Ectodermal cell (in vitro differentiated cells): ENCODE measurements at regions not wholly inside any gene's neighbourhood (a gene's known extent, or its start where the extent isn't known, plus 50 kb on each side); places are given as distances from the start of the nearest gene placed in this dataset.
"Not testable (repeated sequence)": the region's sequence is repeated elsewhere in the genome, so short reads cannot be mapped to it uniquely, and the experiment has no call there.

ENCODE experiments used
- H3K27ac ChIP-seq: 2 replicates; pipeline ENCODE4 v1.7.0; 2013; ENCODE audit warnings: mild to moderate bottlenecking, low read depth, low read length; ENCODE audit not compliant: insufficient read depth, poor library complexity, severe bottlenecking
- H3K27me3 ChIP-seq: 2 replicates; pipeline ENCODE4 v1.7.0; 2013; ENCODE audit warnings: mild to moderate bottlenecking, low read length; ENCODE audit not compliant: insufficient read depth, control insufficient read depth, poor library complexity, severe bottlenecking
- H3K36me3 ChIP-seq: one replicate; pipeline ENCODE4 v1.7.0; 2013; ENCODE audit warnings: low read length; ENCODE audit not compliant: control insufficient read depth, insufficient read depth
- H3K4me1 ChIP-seq: one replicate; pipeline ENCODE4 v1.7.0; 2013; ENCODE audit warnings: low read length; ENCODE audit not compliant: control insufficient read depth, insufficient read depth
- H3K4me3 ChIP-seq: 2 replicates; pipeline ENCODE4 v1.7.0; 2013; ENCODE audit warnings: low read depth, low read length, control low read depth; ENCODE audit not compliant: insufficient read depth
- H3K9me3 ChIP-seq: 2 replicates; pipeline ENCODE4 v1.7.0; 2013; ENCODE audit warnings: mild to moderate bottlenecking, low read length, moderate library complexity; ENCODE audit not compliant: control insufficient read depth
- WGBS, 2 experiments: methylation state at CpG; one replicate each; pipeline ENCODE4 v1.1.7; 2013; ENCODE audit warnings: missing lambda C conversion rate in 2 of 2; 5-methylcytosine and 5-hydroxymethylcytosine counted together

GRCh38 chr18:44358402-44358801, 322.3 kb upstream of the SETBP1 start:
- H3K27ac ChIP-seq = no peak overlapping the region
- no peaks in the 10 kb centered on the region for H3K9me3 ChIP-seq
- H3K27me3 ChIP-seq = no peaks in the 10 kb centered on the region
- no peak overlapping the region for H3K4me3 ChIP-seq
- no peaks in the 10 kb centered on the region for H3K4me1 ChIP-seq
- no peaks in the 10 kb centered on the region for H3K36me3 ChIP-seq
- WGBS, 2 experiments = 88 to 100% methylated on average over 1 to 2 of the region's 2 CpGs

DNA sequence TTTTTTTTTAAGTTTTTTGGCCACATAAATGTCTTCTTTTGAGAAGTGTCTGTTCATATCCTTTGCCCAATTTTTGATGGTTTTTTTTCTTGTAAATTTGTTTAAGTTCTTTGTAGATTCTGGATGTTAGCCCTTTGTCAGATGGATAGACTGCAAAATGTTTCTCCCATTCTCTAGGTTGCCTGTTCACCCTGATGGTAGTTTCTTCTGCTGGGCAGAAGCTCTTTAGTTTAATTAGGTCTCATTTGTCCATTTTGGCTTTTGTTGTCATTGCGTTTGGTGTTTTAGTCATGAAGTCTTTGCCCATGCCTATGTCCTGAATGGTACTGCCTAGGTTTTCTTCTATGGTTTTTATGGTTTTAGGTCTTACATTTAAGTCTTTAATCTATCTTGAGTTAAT, 320.9 kb upstream of the SETBP1 start:
- not testable (repeated sequence) for H3K4me3 ChIP-seq, H3K9me3 ChIP-seq, H3K4me1 ChIP-seq, H3K27ac ChIP-seq, H3K27me3 ChIP-seq, H3K36me3 ChIP-seq
- WGBS, 2 experiments = 96 to 100% methylated on average over 1 of the region's 1 CpG

- H3K9me3 ChIP-seq, H3K27me3 ChIP-seq, H3K4me1 ChIP-seq, H3K4me3 ChIP-seq, H3K36me3 ChIP-seq, H3K27ac ChIP-seq: not testable (repeated sequence)
- WGBS, 2 experiments = 90 to 100% methylated on average over 1 of the region's 1 CpG
These were observed 318.5 kb upstream of the SETBP1 start for GRCh38 chr18:44362213-44362612.

DNA sequence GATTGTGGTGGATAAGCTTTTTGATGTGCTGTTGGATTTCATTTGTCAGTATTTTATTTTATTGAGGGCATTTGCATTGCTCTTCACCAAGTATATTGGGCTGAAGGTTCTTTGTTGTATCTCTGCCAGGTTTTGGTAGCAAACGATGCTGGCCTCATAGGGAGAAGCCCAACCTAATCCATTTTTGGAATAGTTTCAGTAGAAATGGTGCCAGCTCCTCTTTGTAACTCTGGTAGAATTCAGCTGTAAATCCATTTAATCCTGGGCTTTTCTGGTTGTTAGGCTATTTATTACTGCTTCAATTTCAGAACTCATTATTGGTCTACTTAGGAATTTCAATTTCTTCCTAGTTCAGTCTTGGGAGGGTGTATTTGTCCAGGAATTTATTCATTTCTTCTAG, 309.8 kb upstream of the SETBP1 start:
- H3K27me3 ChIP-seq = no peaks in the 10 kb centered on the region
- no peaks in the 10 kb centered on the region for H3K36me3 ChIP-seq
- no peaks in the 10 kb centered on the region for H3K4me1 ChIP-seq
- 91 to 94% methylated on average over 1 of the region's 1 CpG for WGBS, 2 experiments
- H3K27ac ChIP-seq = no peak overlapping the region
- H3K9me3 ChIP-seq = no peaks in the 10 kb centered on the region
- H3K4me3 ChIP-seq = no peak overlapping the region

GRCh38 chr18:44374966-44375365, 305.7 kb upstream of the SETBP1 start:
- Histone ChIP-seq H3K27me3 (no peaks in the 10 kb centered on the region), H3K4me3 (no peak overlapping the region), H3K27ac (no peak overlapping the region), H3K9me3 (no peaks in the 10 kb centered on the region), H3K36me3 (no peaks in the 10 kb centered on the region), H3K4me1 (no peaks in the 10 kb centered on the region)
- 93 to 94% methylated on average over 3 of the region's 3 CpGs for WGBS, 2 experiments

DNA sequence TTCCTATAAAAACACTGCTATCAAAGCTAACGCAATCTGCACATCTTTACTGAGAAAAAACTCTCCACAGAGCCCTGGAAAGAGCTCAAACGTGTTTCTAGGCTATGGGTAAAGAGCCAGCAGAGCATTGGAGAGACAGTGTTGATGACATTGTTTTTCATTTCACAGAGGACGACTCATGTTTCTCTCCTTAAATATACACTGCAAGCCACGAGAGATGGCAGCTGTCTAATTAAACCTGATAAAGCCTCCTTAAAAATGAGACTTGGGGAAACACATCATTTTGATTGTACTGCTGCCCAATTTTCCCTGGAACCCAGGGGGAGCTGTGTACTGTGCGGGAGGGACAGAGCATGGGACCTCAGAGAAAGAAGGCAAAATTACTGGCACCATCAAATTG, 294.3 kb upstream of the SETBP1 start:
- Histone ChIP-seq H3K9me3 (no peaks in the 10 kb centered on the region), H3K27me3 (no peaks in the 10 kb centered on the region), H3K36me3 (no peaks in the 10 kb centered on the region), H3K4me3 (no peak overlapping the region), H3K27ac (no peak overlapping the region), H3K4me1 (no peaks in the 10 kb centered on the region)
- 92 to 93% methylated on average over 5 of the region's 5 CpGs for WGBS, 2 experiments

GRCh38 chr18:44388329-44388728, 292.4 kb upstream of the SETBP1 start:
- Histone ChIP-seq H3K4me1 (no peaks in the 10 kb centered on the region), H3K27ac (no peak overlapping the region), H3K36me3 (no peaks in the 10 kb centered on the region), H3K9me3 (no peaks in the 10 kb centered on the region), H3K4me3 (no peak overlapping the region), H3K27me3 (no peaks in the 10 kb centered on the region)
- WGBS, 2 experiments = 97 to 100% methylated on average over 1 to 2 of the region's 2 CpGs

GRCh38 chr18:44392933-44393332, 287.8 kb upstream of the SETBP1 start:
- no peaks in the 10 kb centered on the region for H3K4me1 ChIP-seq
- H3K36me3 ChIP-seq = no peaks in the 10 kb centered on the region
- H3K9me3 ChIP-seq = no peaks in the 10 kb centered on the region
- H3K4me3 ChIP-seq = no peak overlapping the region
- H3K27ac ChIP-seq = no peak overlapping the region
- H3K27me3 ChIP-seq = no peaks in the 10 kb centered on the region

- 96 to 100% methylated on average over 2 of the region's 2 CpGs for WGBS, 2 experiments
- no peak overlapping the region for H3K27ac ChIP-seq
These were observed 287.3 kb upstream of the SETBP1 start for GRCh38 chr18:44393406-44393805.

GRCh38 chr18:44396550-44396949, 284.1 kb upstream of the SETBP1 start:
- Histone ChIP-seq H3K9me3 (no peaks in the 10 kb centered on the region), H3K4me1 (no peaks in the 10 kb centered on the region), H3K36me3 (no peaks in the 10 kb centered on the region), H3K27me3 (no peaks in the 10 kb centered on the region), H3K4me3 (no peak overlapping the region), H3K27ac (no peak overlapping the region)

More at GRCh38 chr18:44393406-44393805, 287.3 kb upstream of the SETBP1 start:
- no peaks in the 10 kb centered on the region for H3K4me1 ChIP-seq
- H3K9me3 ChIP-seq = no peaks in the 10 kb centered on the region
- no peaks in the 10 kb centered on the region for H3K27me3 ChIP-seq
- H3K36me3 ChIP-seq = no peaks in the 10 kb centered on the region
- H3K4me3 ChIP-seq = no peak overlapping the region

- H3K4me1 ChIP-seq = no peaks in the 10 kb centered on the region
- no peaks in the 10 kb centered on the region for H3K36me3 ChIP-seq
- H3K9me3 ChIP-seq = no peaks in the 10 kb centered on the region
- no peaks in the 10 kb centered on the region for H3K27me3 ChIP-seq
- H3K4me3 ChIP-seq = no peak overlapping the region
- no peak overlapping the region for H3K27ac ChIP-seq
These were observed 271.6 kb upstream of the SETBP1 start for GRCh38 chr18:44409071-44409470.
